Ovary (tissue), 7 donors: ENCODE measurements at regions not wholly inside any gene's neighbourhood (a gene's known extent, or its start where the extent isn't known, plus 50 kb on each side); places are given as distances from the start of the nearest gene placed in this dataset.
"Not testable (repeated sequence)": the region's sequence is repeated elsewhere in the genome, so short reads cannot be mapped to it uniquely, and the experiment has no call there.

Experiments
- DNase-seq, 5 donors: peaks; one replicate each; pipeline ENCODE4 v3.0.0-alpha.2; 2019 to 2020
- H3K27ac ChIP-seq, 2 donors: fragments of 200-600 bp; one replicate each; pipeline versions ENCODE4 v1.5.1 to v1.8.0; 2019 to 2022
- H3K27me3 ChIP-seq: fragments of 200-600 bp; one replicate; pipeline ENCODE4 v1.8.0; 2022
- H3K36me3 ChIP-seq: fragments of 200-600 bp; sonication (generic); one replicate; pipeline ENCODE4 v1.5.1; 2019
- H3K4me1 ChIP-seq: one replicate; pipeline ENCODE4 v1.8.1; 2013; ENCODE audit warnings: mild to moderate bottlenecking, moderate library complexity; ENCODE audit not compliant: insufficient read depth
- H3K4me3 ChIP-seq: fragments of 200-600 bp; sonication (generic); one replicate; pipeline ENCODE4 v1.5.1; 2017
- H3K9me3 ChIP-seq, 2 donors: fragments of 200-600 bp in 1 of 2; sonication (generic) in 1 of 2; one replicate each; pipeline versions ENCODE4 v1.5.1 to v1.8.1; 2013 to 2019; ENCODE audit warnings: mild to moderate bottlenecking in 1 of 2, moderate library complexity in 1 of 2
- EP300 ChIP-seq: sonication (generic); formaldehyde crosslinking; IDR thresholded peaks from one replicate; pipeline ENCODE4 v1.6.1; 2017; ENCODE audit warnings: antibody characterized with exemption
- POLR2A ChIP-seq: fragments of 450-650 bp; IDR thresholded peaks from one replicate; pipeline ENCODE4 v1.6.1; 2017; ENCODE audit warnings: antibody characterized with exemption, mild to moderate bottlenecking, moderate library complexity
- WGBS, 3 donors: extraction: QIAGEN DNeasy Blood & Tissue Kit in 1 of 3; methylation state at CpG; one replicate each; pipeline versions ENCODE4 v1.1.5 to v1.1.7; 2013 to 2017; 5-methylcytosine and 5-hydroxymethylcytosine counted together
- intact Hi-C, 4 donors: fragments of 100-400 bp; cut with DNase I; formaldehyde crosslinking; loops; one replicate each; pipeline versions ENCODE4 v1.11.0 to v1.15.1; 2022 to 2023
- TF ChIP-seq, protein P1 (sequence below), 3 donors: fragments of 450-650 bp in 2 of 3; fragments of 200-600 bp in 1 of 3; IDR thresholded peaks; one replicate each; pipeline versions ENCODE4 v1.5.1 to v1.8.0; 2016 to 2022; ENCODE audit warnings: antibody characterized with exemption in 3 of 3, mild to moderate bottlenecking in 1 of 3
- donor health status: DM: no; HTN: no; CAD: no; lungs with moderate emphysema.
- donor health status: DM: no; HTN: no; CAD: no.
- donor health status: Bipolar disorder and iron deficiency.
- donor health status: DM: no; HTN: no; CAD: no.
- donor health status: DM: yes; HTN: yes; CAD: no.

DNA sequence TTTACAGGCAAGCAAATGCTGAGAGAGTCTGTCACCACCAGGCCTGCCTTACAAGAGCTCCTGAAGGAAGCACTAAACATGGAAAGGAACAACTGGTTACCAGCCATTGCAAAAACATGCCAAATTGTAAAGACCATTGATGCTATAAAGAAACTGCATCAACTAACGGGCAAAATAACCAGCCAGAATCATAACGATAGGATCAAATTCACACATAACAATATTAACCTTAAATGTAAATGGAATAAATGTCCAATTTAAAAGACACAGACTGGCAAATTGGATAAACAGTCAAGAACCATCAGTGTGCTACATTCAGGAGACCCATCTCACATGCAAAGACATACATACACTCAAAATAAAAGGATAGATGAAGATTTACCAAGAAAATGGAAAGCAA, 170.7 kb downstream of the CRPPA start:
- intact Hi-C loops, H3K4me3 ChIP-seq, H3K36me3 ChIP-seq, DNase-seq, H3K27me3 ChIP-seq, H3K27ac ChIP-seq, H3K4me1 ChIP-seq, H3K9me3 ChIP-seq: not testable (repeated sequence)
- WGBS, 3 donors: 93 to 98% (median 96%) methylated on average over 2 of the region's 2 CpGs

DNA sequence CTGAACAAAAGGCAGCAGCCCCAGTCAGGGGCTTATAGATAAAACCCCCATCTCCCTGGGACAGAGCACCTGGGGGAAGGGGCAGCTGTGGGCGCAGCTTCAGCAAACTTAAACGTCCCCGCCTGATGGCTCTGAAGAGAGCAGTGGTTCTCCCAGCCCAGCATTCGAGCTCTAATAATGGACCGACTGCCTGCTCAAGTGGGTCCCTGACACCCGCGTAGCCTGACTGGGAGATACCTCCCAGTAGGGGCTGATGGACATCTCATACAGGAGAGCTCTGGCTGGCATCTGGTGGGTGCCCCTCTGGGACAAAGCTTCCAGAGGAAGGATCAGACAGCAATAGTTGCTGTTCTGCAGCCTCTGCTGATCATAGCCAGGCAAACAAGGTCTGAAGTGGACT, 172.1 kb downstream of the CRPPA start:
- H3K4me3 ChIP-seq, H3K4me1 ChIP-seq, H3K27me3 ChIP-seq, H3K27ac ChIP-seq, DNase-seq, H3K9me3 ChIP-seq, intact Hi-C loops, H3K36me3 ChIP-seq: not testable (repeated sequence)
- WGBS, 3 donors: 94 to 99% (median 95%) methylated on average over 7 of the region's 7 CpGs

DNA sequence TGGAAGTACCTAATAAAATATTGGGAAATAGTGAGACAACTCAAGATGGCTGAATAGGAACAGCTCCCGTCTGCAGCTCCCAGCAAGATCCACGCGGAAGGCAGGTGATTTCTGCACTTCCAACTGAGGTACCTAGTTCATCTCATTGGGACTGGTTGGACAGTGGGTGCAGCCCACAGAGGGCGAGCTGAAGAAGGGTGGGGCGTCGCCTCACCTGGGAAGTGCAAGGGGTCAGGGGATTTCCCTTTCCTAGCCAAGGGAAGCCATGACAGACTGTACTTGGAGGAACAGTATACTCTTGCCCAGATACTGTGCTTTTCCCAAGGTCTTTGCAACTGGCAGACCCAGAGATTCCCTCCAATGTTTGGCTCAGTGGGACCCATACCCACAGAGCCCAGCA, 172.8 kb downstream of the CRPPA start:
- DNase-seq, H3K4me3 ChIP-seq, H3K9me3 ChIP-seq, intact Hi-C loops, H3K27ac ChIP-seq, H3K27me3 ChIP-seq, H3K36me3 ChIP-seq, H3K4me1 ChIP-seq: not testable (repeated sequence)
- 92 to 96% (median 95%) methylated on average over 6 of the region's 6 CpGs for WGBS, 3 donors

DNA sequence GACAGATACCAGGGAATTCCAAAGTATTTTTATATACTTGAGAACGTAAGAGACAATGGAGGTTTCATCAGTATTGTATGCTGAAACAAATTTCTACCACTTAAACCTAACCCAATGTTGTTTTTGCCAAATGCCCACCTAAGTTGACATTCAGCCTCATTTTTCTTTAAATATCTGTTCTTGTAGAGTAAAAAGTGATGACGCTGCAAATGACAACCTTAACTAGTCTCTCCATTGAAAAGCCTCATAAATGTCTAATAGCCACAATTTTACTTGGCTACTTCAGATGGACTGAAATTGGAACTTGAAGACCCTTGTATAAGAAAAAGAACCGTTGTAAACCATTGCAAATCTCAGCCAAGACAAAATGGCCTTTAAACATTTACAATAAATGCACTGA, 176.9 kb downstream of the CRPPA start:
- H3K4me1 ChIP-seq: no peaks in the 10 kb centered on the region
- no peaks in the 10 kb centered on the region for H3K9me3 ChIP-seq
- WGBS, 3 donors: 74 to 94% (median 92%) methylated on average over 3 of the region's 3 CpGs
- no peak for DNase-seq
- intact Hi-C loops: no loop called here
- no peak for TF ChIP-seq EP300
- no peak for TF ChIP-seq POLR2A
- TF ChIP-seq, protein P1, sequence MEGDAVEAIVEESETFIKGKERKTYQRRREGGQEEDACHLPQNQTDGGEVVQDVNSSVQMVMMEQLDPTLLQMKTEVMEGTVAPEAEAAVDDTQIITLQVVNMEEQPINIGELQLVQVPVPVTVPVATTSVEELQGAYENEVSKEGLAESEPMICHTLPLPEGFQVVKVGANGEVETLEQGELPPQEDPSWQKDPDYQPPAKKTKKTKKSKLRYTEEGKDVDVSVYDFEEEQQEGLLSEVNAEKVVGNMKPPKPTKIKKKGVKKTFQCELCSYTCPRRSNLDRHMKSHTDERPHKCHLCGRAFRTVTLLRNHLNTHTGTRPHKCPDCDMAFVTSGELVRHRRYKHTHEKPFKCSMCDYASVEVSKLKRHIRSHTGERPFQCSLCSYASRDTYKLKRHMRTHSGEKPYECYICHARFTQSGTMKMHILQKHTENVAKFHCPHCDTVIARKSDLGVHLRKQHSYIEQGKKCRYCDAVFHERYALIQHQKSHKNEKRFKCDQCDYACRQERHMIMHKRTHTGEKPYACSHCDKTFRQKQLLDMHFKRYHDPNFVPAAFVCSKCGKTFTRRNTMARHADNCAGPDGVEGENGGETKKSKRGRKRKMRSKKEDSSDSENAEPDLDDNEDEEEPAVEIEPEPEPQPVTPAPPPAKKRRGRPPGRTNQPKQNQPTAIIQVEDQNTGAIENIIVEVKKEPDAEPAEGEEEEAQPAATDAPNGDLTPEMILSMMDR (IDR thresholded peaks at IDR 0.05): no peak
- H3K27ac ChIP-seq: no peak overlapping the region
- H3K4me3 ChIP-seq: no peak overlapping the region
- H3K27me3 ChIP-seq: no peaks in the 10 kb centered on the region
- H3K36me3 ChIP-seq: no peaks in the 10 kb centered on the region

DNA sequence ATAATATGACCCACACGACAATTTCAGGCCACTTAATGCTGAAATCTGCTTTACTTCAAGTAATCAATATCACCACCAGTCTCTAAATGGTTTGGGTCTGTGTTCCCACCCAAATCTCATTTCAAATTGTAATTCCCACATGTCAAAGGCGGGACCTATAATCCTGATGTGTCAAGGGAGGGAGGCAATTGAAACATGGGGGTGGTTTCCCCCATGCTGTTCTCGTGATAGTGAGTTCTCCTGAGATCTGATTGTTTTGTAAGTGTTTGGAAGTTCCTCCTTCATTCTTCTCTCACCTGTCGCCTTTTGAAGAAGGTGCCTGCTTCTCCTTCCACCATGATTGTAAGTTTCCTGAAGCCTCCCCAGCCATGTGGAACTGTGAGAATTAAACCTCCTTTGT, 178.4 kb downstream of the CRPPA start:
- no peak for TF ChIP-seq EP300
- no peak for TF ChIP-seq POLR2A
- TF ChIP-seq, protein P1 (IDR thresholded peaks at IDR 0.05): no peak
- no peak for DNase-seq
- intact Hi-C loops: no loop called here
- 93% methylated on average over 4 of the region's 4 CpGs for WGBS, 3 donors
- Histone ChIP-seq H3K36me3 (no peaks in the 10 kb centered on the region), H3K9me3 (no peaks in the 10 kb centered on the region), H3K27me3 (no peaks in the 10 kb centered on the region), H3K4me1 (no peaks in the 10 kb centered on the region), H3K4me3 (no peak overlapping the region), H3K27ac (no peak overlapping the region)

DNA sequence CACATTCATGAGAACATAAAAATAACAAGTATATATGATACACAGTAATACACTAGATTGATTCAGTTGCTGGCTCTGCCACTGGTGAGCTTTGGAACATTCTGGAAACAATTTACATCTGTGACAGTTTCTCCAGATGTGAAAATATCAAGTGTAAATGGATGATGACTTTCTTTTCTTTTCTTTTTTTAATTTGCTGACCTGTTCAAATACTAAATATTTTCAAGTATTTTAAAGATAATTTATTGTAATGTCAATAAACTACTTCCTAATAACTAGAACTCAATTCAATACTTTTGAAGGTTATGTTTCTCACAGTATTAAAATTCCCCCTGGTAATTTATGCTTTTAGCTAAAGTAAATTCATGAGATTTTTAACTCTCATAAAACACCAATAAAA, 180.3 kb downstream of the CRPPA start:
- no peak for DNase-seq
- Histone ChIP-seq H3K4me1 (no peaks in the 10 kb centered on the region), H3K27me3 (no peaks in the 10 kb centered on the region), H3K4me3 (no peak overlapping the region), H3K36me3 (no peaks in the 10 kb centered on the region), H3K9me3 (no peaks in the 10 kb centered on the region), H3K27ac (no peak overlapping the region)
- intact Hi-C loops: no loop called here
- TF ChIP-seq EP300 (no peak), POLR2A (no peak)
- TF ChIP-seq, protein P1 (IDR thresholded peaks at IDR 0.05): no peak
